Breast epithelium (tissue), 4 donors: ENCODE measurements at regions not wholly inside any gene's neighbourhood (a gene's known extent, or its start where the extent isn't known, plus 50 kb on each side); places are given as distances from the start of the nearest gene placed in this dataset.

Source experiments
- DNase-seq, 2 donors: peaks; one replicate each; pipeline ENCODE4 v3.0.0-alpha.2; 2019; ENCODE audit warnings: low spot score in 2 of 2
- H3K27ac ChIP-seq, 2 donors: fragments of 200-600 bp; sonication (generic) in 1 of 2; one replicate each; pipeline ENCODE4 v1.5.1; 2016 to 2019; ENCODE audit warnings: mild to moderate bottlenecking in 1 of 2
- H3K27me3 ChIP-seq, 2 donors: fragments of 200-600 bp; sonication (generic) in 1 of 2; one replicate each; pipeline versions ENCODE4 v1.5.1 to v1.6.0; 2017 to 2019; ENCODE audit warnings: control low read depth in 1 of 2, mild to moderate bottlenecking in 1 of 2
- H3K36me3 ChIP-seq: fragments of 200-600 bp; one replicate; pipeline ENCODE4 v1.5.1; 2019
- H3K4me1 ChIP-seq, 2 donors: fragments of 200-600 bp; sonication (generic); one replicate each; pipeline ENCODE4 v1.5.1; 2016 to 2019; ENCODE audit warnings: control low read depth in 1 of 2
- H3K4me3 ChIP-seq, 3 donors: fragments of 200-600 bp; sonication (generic); 1 replicate in 2 of 3; 2 replicates in 1 of 3; pipeline ENCODE4 v1.5.1; 2016 to 2019; ENCODE audit warnings: mild to moderate bottlenecking in 3 of 3, moderate library complexity in 2 of 3
- H3K9me3 ChIP-seq, 2 donors: fragments of 200-600 bp; sonication (generic) in 1 of 2; one replicate each; pipeline ENCODE4 v1.5.1; 2016 to 2019; ENCODE audit warnings: control low read depth in 1 of 2
- POLR2A ChIP-seq: fragments of 450-650 bp; IDR thresholded peaks from one replicate; pipeline ENCODE4 v1.6.1; 2016; ENCODE audit warnings: antibody characterized with exemption, mild to moderate bottlenecking, moderate library complexity
- POLR2AphosphoS5 ChIP-seq, 3 donors: sonication (generic); formaldehyde crosslinking; IDR thresholded peaks; one replicate each; pipeline ENCODE4 v1.6.1; 2017; ENCODE audit warnings: antibody characterized with exemption in 3 of 3
- intact Hi-C: fragments of 100-400 bp; cut with DNase I; formaldehyde crosslinking; loops from one replicate; pipeline ENCODE4 v1.15.1; 2023; ENCODE audit warnings: low total_unique reads
- TF ChIP-seq, protein P1 (sequence below), 3 donors: fragments of 450-650 bp; IDR thresholded peaks; one replicate each; pipeline ENCODE4 v1.5.1; 2016 to 2017; ENCODE audit warnings: antibody characterized with exemption in 3 of 3, mild to moderate bottlenecking in 3 of 3, moderate library complexity in 3 of 3

- intact Hi-C loops: loop anchor here (10.0 kb wide), 1 partner anchor 1719 kb away; no protein-coding TSS in a partner anchor
- Histone ChIP-seq H3K9me3 (no peaks in the 10 kb centered on the region), H3K4me3 (no peak overlapping the region), H3K36me3 (no peaks in the 10 kb centered on the region), H3K27me3 (no peaks in the 10 kb centered on the region), H3K27ac (no peak overlapping the region), H3K4me1 (no peaks in the 10 kb centered on the region)
- no peak for DNase-seq
- TF ChIP-seq POLR2A: no peak
- TF ChIP-seq POLR2AphosphoS5 (IDR thresholded peaks at IDR 0.05): no peak
Measured at GRCh38 chr1:14236097-14236496, 362.4 kb upstream of the KAZN start.

GRCh38 chr1:14238472-14239307, 359.8 kb upstream of the KAZN start:
- DNase-seq: no peak
- TF ChIP-seq POLR2AphosphoS5 (IDR thresholded peaks at IDR 0.05): peak in 1 of 3 donors; percentile 36
- TF ChIP-seq POLR2A: no peak
- H3K27me3 ChIP-seq: no peaks in the 10 kb centered on the region
- H3K9me3 ChIP-seq: no peaks in the 10 kb centered on the region
- H3K36me3 ChIP-seq: no peaks in the 10 kb centered on the region
- intact Hi-C loops: loop anchor here (10.0 kb wide), 1 partner anchor 1716 kb away; no protein-coding TSS in a partner anchor
- H3K4me3 ChIP-seq: no peak overlapping the region
- peak overlapping the region in 1 of 2 donors; percentile 38 for H3K27ac ChIP-seq
- no peaks in the 10 kb centered on the region for H3K4me1 ChIP-seq

DNA sequence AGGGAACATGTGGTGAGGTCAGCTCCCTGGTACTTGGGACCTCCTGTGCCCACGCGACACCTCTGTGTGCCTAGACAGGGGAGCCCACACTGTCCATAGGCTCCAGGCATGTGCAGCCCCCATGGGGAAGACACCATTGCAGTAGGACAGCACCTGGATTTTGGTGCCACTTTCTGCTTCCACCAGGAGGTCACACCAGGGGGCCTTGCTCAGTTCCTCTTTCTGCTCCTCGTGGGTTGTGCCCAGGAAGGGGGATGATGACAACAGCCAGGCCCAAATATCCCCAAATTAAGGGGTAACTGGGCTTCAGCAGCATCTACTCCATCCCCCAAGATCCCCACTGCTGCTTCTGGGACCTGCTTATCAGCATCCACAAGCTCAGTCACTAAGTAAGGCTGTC, 358.2 kb upstream of the KAZN start:
- H3K4me1 ChIP-seq: no peaks in the 10 kb centered on the region
- H3K9me3 ChIP-seq: no peaks in the 10 kb centered on the region
- H3K4me3 ChIP-seq: no peak overlapping the region
- H3K27ac ChIP-seq: peak overlapping the region in 1 of 2 donors; percentile 32
- DNase-seq: no peak
- TF ChIP-seq POLR2A (no peak), POLR2AphosphoS5 (IDR thresholded peaks at IDR 0.05) (no peak)
- TF ChIP-seq, protein P1, sequence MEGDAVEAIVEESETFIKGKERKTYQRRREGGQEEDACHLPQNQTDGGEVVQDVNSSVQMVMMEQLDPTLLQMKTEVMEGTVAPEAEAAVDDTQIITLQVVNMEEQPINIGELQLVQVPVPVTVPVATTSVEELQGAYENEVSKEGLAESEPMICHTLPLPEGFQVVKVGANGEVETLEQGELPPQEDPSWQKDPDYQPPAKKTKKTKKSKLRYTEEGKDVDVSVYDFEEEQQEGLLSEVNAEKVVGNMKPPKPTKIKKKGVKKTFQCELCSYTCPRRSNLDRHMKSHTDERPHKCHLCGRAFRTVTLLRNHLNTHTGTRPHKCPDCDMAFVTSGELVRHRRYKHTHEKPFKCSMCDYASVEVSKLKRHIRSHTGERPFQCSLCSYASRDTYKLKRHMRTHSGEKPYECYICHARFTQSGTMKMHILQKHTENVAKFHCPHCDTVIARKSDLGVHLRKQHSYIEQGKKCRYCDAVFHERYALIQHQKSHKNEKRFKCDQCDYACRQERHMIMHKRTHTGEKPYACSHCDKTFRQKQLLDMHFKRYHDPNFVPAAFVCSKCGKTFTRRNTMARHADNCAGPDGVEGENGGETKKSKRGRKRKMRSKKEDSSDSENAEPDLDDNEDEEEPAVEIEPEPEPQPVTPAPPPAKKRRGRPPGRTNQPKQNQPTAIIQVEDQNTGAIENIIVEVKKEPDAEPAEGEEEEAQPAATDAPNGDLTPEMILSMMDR (IDR thresholded peaks at IDR 0.05): no peak
- H3K27me3 ChIP-seq: no peaks in the 10 kb centered on the region
- H3K36me3 ChIP-seq: no peaks in the 10 kb centered on the region
- intact Hi-C loops: no loop called here

GRCh38 chr1:14242123-14242522, 356.4 kb upstream of the KAZN start:
- intact Hi-C loops: no loop called here
- H3K36me3 ChIP-seq: no peaks in the 10 kb centered on the region
- H3K27me3 ChIP-seq: no peaks in the 10 kb centered on the region

GRCh38 chr1:14242870-14243269, 355.6 kb upstream of the KAZN start:
- Histone ChIP-seq H3K9me3 (no peaks in the 10 kb centered on the region), H3K36me3 (no peaks in the 10 kb centered on the region), H3K27me3 (no peaks in the 10 kb centered on the region), H3K4me1 (no peaks in the 10 kb centered on the region), H3K27ac (peak overlapping the region in 1 of 2 donors; percentile 8), H3K4me3 (no peak overlapping the region)
- intact Hi-C loops: no loop called here
- no peak for DNase-seq
- TF ChIP-seq POLR2AphosphoS5 (IDR thresholded peaks at IDR 0.05) (no peak), POLR2A (no peak)
- TF ChIP-seq, protein P1 (IDR thresholded peaks at IDR 0.05): no peak

More at GRCh38 chr1:14242123-14242522, 356.4 kb upstream of the KAZN start:
- DNase-seq: no peak
- H3K4me1 ChIP-seq: no peaks in the 10 kb centered on the region
- TF ChIP-seq, protein P1 (IDR thresholded peaks at IDR 0.05): no peak
- TF ChIP-seq POLR2AphosphoS5 (IDR thresholded peaks at IDR 0.05) (no peak), POLR2A (no peak)
- H3K27ac ChIP-seq: peak overlapping the region in 1 of 2 donors; percentile 29
- H3K4me3 ChIP-seq: no peak overlapping the region
- H3K9me3 ChIP-seq: no peaks in the 10 kb centered on the region

DNA sequence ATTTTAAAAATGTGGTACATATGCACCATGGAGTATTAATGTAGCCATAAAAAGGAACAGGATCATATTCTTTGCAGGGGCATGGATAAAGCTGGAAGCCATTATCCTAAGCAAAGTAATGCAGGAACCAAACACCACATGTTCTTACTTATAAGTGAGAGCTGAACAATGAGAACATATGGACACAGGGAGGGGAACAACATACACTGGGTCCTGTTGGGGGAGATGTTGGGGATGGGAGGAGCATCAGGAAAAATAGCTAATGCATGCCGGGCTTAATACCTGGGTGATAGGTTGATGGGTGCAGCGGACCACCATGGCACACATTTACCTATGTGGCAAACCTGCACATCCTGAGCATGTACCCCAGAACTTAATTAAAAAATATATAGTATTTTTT, 352.5 kb upstream of the KAZN start:
- no peak overlapping the region for H3K27ac ChIP-seq
- no peak for TF ChIP-seq POLR2AphosphoS5 (IDR thresholded peaks at IDR 0.05)
- TF ChIP-seq, protein P1 (IDR thresholded peaks at IDR 0.05): no peak
- TF ChIP-seq POLR2A: no peak
- no peaks in the 10 kb centered on the region for H3K9me3 ChIP-seq
- H3K27me3 ChIP-seq: no peaks in the 10 kb centered on the region
- intact Hi-C loops: no loop called here
- no peak overlapping the region for H3K4me3 ChIP-seq
- no peaks in the 10 kb centered on the region for H3K4me1 ChIP-seq
- no peak for DNase-seq
- no peaks in the 10 kb centered on the region for H3K36me3 ChIP-seq
